Endothelial cell of umbilical vein (primary cell): ENCODE measurements at regions not wholly inside any gene's neighbourhood (a gene's known extent, or its start where the extent isn't known, plus 50 kb on each side); places are given as distances from the start of the nearest gene placed in this dataset.

Experiments used
- BruUV-seq: library from RNA; stranded (reverse); fragments of 400-500 nt; replicated peaks from 2 replicates; lab custom pipeline; 2021; lab: Mats Ljungman, UMichigan
- CTCF ChIA-PET: fragments of 300-600, 350-600 bp; sonication (Branson Sonifier 250); formaldehyde crosslinking; loops from one replicate; lab custom pipeline; 2021; ENCODE audit warnings: antibody characterized with exemption, inconsistent platforms; lab: Charles Lee
- POLR2A ChIA-PET: fragments of 300-600, 350-600 bp; sonication (Branson Sonifier 250); formaldehyde crosslinking; loops from one replicate; lab custom pipeline; 2021; ENCODE audit warnings: antibody characterized with exemption, inconsistent platforms; lab: Charles Lee
- DNase-seq: peaks from one replicate; pipeline ENCODE4 v3.0.0-alpha.2; 2011; ENCODE audit warnings: low read depth, low spot score
- FAIRE-seq: peaks from 2 replicates; lab custom pipeline; 2011; peaks lifted over from hg19 to GRCh38; lab: Jason Lieb, UNC
- H2AFZ ChIP-seq: 2 replicates; pipeline ENCODE4 v1.6.0; 2012; ENCODE audit warnings: low read depth, low read length, control low read depth, inconsistent platforms
- H3K27ac ChIP-seq: 2 replicates; pipeline ENCODE4 v1.5.1; 2011; ENCODE audit warnings: low read depth, mild to moderate bottlenecking, control low read depth, low read length, moderate library complexity; ENCODE audit not compliant: insufficient read depth
- H3K27me3 ChIP-seq, 2 experiments: 2 replicates each; pipeline versions ENCODE4 v1.6.0 to v1.6.1; 2011; ENCODE audit warnings: low read length in 2 of 2, mixed read lengths in 1 of 2; ENCODE audit not compliant: control insufficient read depth in 2 of 2, insufficient read depth in 2 of 2
- H3K36me3 ChIP-seq, 2 experiments: 2 replicates in 1 of 2; 3 replicates in 1 of 2; pipeline ENCODE4 v1.5.1; 2011; ENCODE audit warnings: low read length in 2 of 2, mild to moderate bottlenecking in 1 of 2, moderate library complexity in 1 of 2; ENCODE audit not compliant: control insufficient read depth in 2 of 2, insufficient read depth in 2 of 2; ENCODE audit errors: extremely low read depth in 1 of 2
- H3K4me1 ChIP-seq: 3 replicates; pipeline ENCODE4 v1.5.1; 2011; ENCODE audit warnings: mild to moderate bottlenecking, low read length; ENCODE audit not compliant: control insufficient read depth, insufficient read depth; ENCODE audit errors: extremely low read depth
- H3K4me2 ChIP-seq: 2 replicates; pipeline ENCODE4 v1.6.1; 2011; ENCODE audit warnings: low read length, control low read depth, mixed read lengths; ENCODE audit not compliant: insufficient read depth
- H3K4me3 ChIP-seq, 3 experiments: fragments of 200-600 bp in 1 of 3; sonication (generic), shearing (Covaris generic) in 1 of 3; replicated peaks in 1 of 3; 2 replicates each; pipeline ENCODE4 v1.5.1; 2011 to 2016; ENCODE audit warnings: control low read depth in 3 of 3, low read length in 3 of 3, mild to moderate bottlenecking in 2 of 3, inconsistent platforms in 1 of 3, low read depth in 1 of 3, moderate library complexity in 1 of 3; ENCODE audit not compliant: insufficient read depth in 1 of 3
- H3K79me2 ChIP-seq: 2 replicates; pipeline ENCODE4 v1.6.0; 2012; ENCODE audit warnings: low read length, inconsistent platforms; ENCODE audit not compliant: control insufficient read depth, insufficient read depth
- H3K9ac ChIP-seq: replicated peaks from 2 replicates; pipeline ENCODE3; 2011; ENCODE audit warnings: low read length, control low read depth; ENCODE audit not compliant: insufficient read depth; ENCODE audit errors: extremely low read depth
- H3K9me1 ChIP-seq: replicated peaks from 3 replicates; pipeline ENCODE4 v1.6.0; 2011; ENCODE audit warnings: mild to moderate bottlenecking, low read length; ENCODE audit not compliant: control insufficient read depth, insufficient read depth; ENCODE audit errors: extremely low read depth
- H3K9me3 ChIP-seq: replicated peaks from 2 replicates; pipeline ENCODE4 v1.5.1; 2012; ENCODE audit warnings: low read length, inconsistent platforms; ENCODE audit not compliant: control insufficient read depth, insufficient read depth
- H4K20me1 ChIP-seq: replicated peaks from 2 replicates; pipeline ENCODE3; 2011; ENCODE audit warnings: mild to moderate bottlenecking, low read length; ENCODE audit not compliant: control insufficient read depth, insufficient read depth; ENCODE audit errors: extremely low read depth
- FOS ChIP-seq: IDR thresholded peaks from 2 replicates; pipeline ENCODE4 v1.6.1; 2011; ENCODE audit warnings: mild to moderate bottlenecking, low read length, moderate library complexity, borderline replicate concordance; ENCODE audit not compliant: insufficient read depth
- GATA2 ChIP-seq: IDR thresholded peaks from 2 replicates; pipeline ENCODE4 v1.7.0; 2011; ENCODE audit warnings: low read depth, mild to moderate bottlenecking, moderate library complexity, mixed read lengths, low read length; ENCODE audit not compliant: insufficient read length, insufficient read depth
- JUN ChIP-seq: IDR thresholded peaks from 2 replicates; pipeline ENCODE4 v1.6.1; 2011; ENCODE audit warnings: borderline replicate concordance, low read depth; ENCODE audit not compliant: insufficient read length, insufficient read depth
- MYC ChIP-seq: IDR thresholded peaks from one replicate; pipeline ENCODE4 v1.6.1; 2011; ENCODE audit warnings: mild to moderate bottlenecking, low read depth, low read length
- POLR2A ChIP-seq: IDR thresholded peaks from 2 replicates; pipeline ENCODE4 v1.6.1; 2012; ENCODE audit warnings: low read depth, mild to moderate bottlenecking, control low read depth, low read length
- POLR2AphosphoS5 ChIP-seq: IDR thresholded peaks from 2 replicates; pipeline ENCODE4 v1.6.1; 2012; ENCODE audit warnings: low read depth, mild to moderate bottlenecking, control low read depth, low read length, moderate library complexity; ENCODE audit not compliant: insufficient read depth
- dilution Hi-C: fragments of 300-500 bp; cut with MboI; formaldehyde crosslinking; loops from one replicate; pipeline ENCODE4 v1.15.0; 2019; ENCODE audit warnings: low sequenced_read_pairs; ENCODE audit not compliant: extremely low pct_ligation_motif_present
- intact Hi-C: fragments of 100-400 bp; cut with micrococcal nuclease; formaldehyde crosslinking; loops from one replicate; pipeline ENCODE4 v1.10.0; 2022
- TF ChIP-seq, protein P1 (sequence below): IDR thresholded peaks from 2 replicates; pipeline ENCODE4 v1.6.1; 2011; ENCODE audit not compliant: insufficient read depth, insufficient read length
- TF ChIP-seq, protein P2 (sequence below), 2 donors: IDR thresholded peaks; 1 replicate in 1 of 2; 2 replicates in 1 of 2; pipeline ENCODE4 v1.5.1; 2011; ENCODE audit warnings: low read length in 2 of 2, mild to moderate bottlenecking in 2 of 2, moderate library complexity in 2 of 2, control low read depth in 1 of 2, inconsistent platforms in 1 of 2, low read depth in 1 of 2; ENCODE audit not compliant: insufficient read depth in 1 of 2; ENCODE audit errors: extremely low read depth in 1 of 2

GRCh38 chr6:168724669-168725570 lies 283.9 kb downstream of the SMOC2 start:
- Histone ChIP-seq H4K20me1 (no peaks in the 10 kb centered on the region), H3K36me3 (no peaks in the 10 kb centered on the region), H3K4me1 (no peaks in the 10 kb centered on the region), H3K4me2 (no peak overlapping the region), H3K9ac (no peak overlapping the region), H2AFZ (no peak overlapping the region), H3K9me3 (peaks cover 4% of the 10 kb centered on the region), H3K4me3 (no peak overlapping the region), H3K9me1 (no peaks in the 10 kb centered on the region), H3K27me3 (no peaks in the 10 kb centered on the region), H3K27ac (no peak overlapping the region), H3K79me2 (no peaks in the 10 kb centered on the region)
- CTCF ChIA-PET = no interaction called here
- dilution Hi-C loops = no loop called here
- POLR2A ChIA-PET = no interaction called here
- no peak for DNase-seq
- no TSS peak for BruUV-seq
- intact Hi-C loops = no loop called here
- no peak for FAIRE-seq
- TF ChIP-seq FOS = no peak
- TF ChIP-seq, protein P1, sequence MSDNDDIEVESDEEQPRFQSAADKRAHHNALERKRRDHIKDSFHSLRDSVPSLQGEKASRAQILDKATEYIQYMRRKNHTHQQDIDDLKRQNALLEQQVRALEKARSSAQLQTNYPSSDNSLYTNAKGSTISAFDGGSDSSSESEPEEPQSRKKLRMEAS = no peak
- TF ChIP-seq POLR2A = no peak

GRCh38 chr6:168724033-168724432 lies 283.0 kb downstream of the SMOC2 start:
- no peak overlapping the region for H3K4me3 ChIP-seq
- ChIA-PET POLR2A (no interaction called here), CTCF (no interaction called here)
- no peaks in the 10 kb centered on the region for H3K9me1 ChIP-seq
- intact Hi-C loops = no loop called here
- BruUV-seq = no TSS peak
- no peaks in the 10 kb centered on the region for H4K20me1 ChIP-seq
- no peak for FAIRE-seq
- no peaks in the 10 kb centered on the region for H3K27me3 ChIP-seq
- TF ChIP-seq JUN (no peak), FOS (no peak), GATA2 (no peak), MYC (no peak), POLR2A (no peak), POLR2AphosphoS5 (no peak)
- TF ChIP-seq, protein P1 = no peak
- TF ChIP-seq, protein P2, sequence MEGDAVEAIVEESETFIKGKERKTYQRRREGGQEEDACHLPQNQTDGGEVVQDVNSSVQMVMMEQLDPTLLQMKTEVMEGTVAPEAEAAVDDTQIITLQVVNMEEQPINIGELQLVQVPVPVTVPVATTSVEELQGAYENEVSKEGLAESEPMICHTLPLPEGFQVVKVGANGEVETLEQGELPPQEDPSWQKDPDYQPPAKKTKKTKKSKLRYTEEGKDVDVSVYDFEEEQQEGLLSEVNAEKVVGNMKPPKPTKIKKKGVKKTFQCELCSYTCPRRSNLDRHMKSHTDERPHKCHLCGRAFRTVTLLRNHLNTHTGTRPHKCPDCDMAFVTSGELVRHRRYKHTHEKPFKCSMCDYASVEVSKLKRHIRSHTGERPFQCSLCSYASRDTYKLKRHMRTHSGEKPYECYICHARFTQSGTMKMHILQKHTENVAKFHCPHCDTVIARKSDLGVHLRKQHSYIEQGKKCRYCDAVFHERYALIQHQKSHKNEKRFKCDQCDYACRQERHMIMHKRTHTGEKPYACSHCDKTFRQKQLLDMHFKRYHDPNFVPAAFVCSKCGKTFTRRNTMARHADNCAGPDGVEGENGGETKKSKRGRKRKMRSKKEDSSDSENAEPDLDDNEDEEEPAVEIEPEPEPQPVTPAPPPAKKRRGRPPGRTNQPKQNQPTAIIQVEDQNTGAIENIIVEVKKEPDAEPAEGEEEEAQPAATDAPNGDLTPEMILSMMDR (IDR thresholded peaks at IDR 0.05; ENCODE audit: extremely low read depth in 1 of 2, insufficient read depth in 1 of 2, low read depth in 1 of 2, low read length in 2 of 2) = no peak
- no peaks in the 10 kb centered on the region for H3K79me2 ChIP-seq
- no peak overlapping the region for H3K27ac ChIP-seq
- no peaks in the 10 kb centered on the region for H3K4me1 ChIP-seq
- H3K4me2 ChIP-seq = no peak overlapping the region
- no peak for DNase-seq
- H2AFZ ChIP-seq = no peak overlapping the region
- dilution Hi-C loops = no loop called here
- peaks cover 4% of the 10 kb centered on the region for H3K9me3 ChIP-seq
- no peak overlapping the region for H3K9ac ChIP-seq
- no peaks in the 10 kb centered on the region for H3K36me3 ChIP-seq
